IPS-NIHi7 (cell line): ENCODE measurements at regions not wholly inside any gene's neighbourhood (a gene's known extent, or its start where the extent isn't known, plus 50 kb on each side); places are given as distances from the start of the nearest gene placed in this dataset.
"Not testable (repeated sequence)": the region's sequence is repeated elsewhere in the genome, so short reads cannot be mapped to it uniquely, and the experiment has no call there.

Experiments used
- DNase-seq: peaks from one replicate; pipeline ENCODE4 v3.0.0; 2012; ENCODE audit warnings: mixed read lengths; ENCODE audit errors: extremely low spot score

DNA sequence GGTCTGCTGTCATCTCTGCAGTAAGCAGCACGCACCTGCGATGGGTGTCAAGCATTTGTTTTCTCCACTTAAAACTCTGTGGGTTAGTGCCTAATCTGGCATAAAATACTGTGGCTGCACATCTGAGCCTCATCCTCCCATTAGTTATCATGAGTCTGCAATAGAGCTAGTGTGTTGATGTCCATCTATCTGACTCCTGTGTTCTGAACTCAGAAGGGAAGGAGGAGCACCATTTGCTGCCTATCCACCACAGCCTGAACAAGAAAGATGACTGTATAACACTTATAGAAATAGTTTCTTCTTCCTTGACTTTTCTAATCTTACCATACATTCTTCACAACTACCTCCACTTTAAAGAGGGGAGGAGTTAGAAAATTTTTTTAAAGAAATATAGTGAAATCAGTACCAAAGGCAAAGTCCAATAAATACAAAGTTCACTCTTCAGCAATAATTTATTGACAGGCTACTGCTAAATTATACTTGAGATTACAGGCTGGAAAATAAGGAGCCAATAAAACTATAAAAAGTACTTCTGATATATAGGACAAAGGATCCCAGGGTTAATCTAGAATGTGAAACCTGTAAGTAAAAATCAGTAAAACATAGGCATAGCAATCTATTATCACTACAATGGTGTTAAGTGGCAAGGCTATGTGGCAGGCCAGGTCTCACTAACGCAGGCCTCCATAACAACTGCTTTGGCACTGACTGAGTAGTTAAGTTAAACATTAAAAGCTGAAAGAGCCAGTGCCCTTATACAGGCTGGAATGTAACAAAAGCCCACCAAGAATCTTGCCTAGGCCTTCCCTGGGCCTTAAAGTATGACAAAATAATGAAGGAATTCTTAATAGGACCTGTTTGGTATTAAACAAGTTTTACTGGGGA is 70.2 kb downstream of the LGALS9C start:
- DNase-seq: not testable (repeated sequence)

DNA sequence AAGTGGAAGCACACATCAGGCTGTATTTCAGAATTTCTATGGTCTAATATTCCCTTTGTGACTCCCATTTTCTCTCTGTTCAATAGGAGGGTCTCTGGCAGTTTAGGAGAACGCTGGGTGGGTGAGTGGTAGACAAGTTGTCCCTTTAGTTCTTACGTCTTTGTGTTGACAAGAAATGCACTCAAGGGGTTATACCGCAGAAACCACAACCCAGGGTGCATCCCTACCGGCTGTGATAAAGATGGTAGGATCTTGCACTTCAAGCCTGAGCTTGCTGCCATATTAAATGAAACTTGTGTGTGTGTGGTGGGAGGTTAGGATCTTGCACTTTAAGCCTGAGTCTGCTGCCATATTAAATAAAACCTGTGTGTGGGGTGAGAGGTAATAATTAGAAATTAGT is 80.5 kb downstream of the LGALS9C start:
- not testable (repeated sequence) for DNase-seq

DNA sequence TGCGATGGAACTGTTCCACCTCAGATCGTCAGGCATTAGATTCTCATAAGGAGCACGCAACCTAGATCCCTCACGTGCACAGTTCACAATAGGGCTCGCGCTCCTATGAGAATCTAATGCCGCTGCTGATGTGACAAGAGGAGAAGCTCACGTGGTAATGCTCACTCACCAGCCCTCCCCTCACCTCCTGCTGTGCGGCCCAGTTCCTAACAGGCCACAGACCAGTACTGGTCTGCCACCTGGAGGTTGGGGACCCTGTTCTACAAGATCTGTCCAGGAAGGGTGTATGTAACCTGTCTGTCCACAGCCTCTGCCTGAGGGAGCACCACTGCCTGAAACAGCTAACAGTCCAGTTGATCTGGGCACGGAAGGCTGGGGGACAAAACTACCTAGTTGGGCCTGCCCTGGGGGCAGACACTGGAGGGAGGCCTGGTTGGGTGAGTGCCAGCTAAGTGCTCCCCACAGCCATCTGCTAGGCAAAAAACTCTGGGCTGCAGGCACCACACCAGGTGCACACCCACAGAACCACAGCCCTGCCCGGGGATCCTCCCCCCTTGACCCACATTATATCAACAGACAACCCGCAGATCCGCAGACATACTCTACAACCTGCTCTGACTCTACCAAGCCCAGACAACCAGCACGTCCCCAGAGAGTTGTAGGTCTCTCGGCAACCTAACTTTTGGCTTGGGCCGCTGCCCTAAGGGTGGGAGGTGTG is 80.7 kb downstream of the TBC1D28 start:
- not testable (repeated sequence) for DNase-seq

DNA sequence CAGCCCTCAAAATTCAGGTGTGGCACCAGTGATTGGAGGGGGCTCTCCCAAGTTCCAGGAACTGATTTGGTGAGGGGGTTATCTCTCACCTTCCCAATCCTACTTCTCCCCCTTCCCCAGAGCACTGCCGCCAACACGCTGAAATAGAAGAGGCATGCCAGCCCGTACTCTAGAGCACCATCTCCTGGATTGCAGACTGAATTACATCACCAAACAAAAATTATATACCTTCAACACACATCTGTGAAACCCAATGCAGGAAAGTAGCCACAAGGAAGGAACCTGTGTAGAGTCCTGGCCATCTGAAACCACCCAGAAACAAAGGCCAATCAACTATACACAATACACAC is 80.1 kb downstream of the TBC1D28 start:
- DNase-seq: peak; percentile 28

DNA sequence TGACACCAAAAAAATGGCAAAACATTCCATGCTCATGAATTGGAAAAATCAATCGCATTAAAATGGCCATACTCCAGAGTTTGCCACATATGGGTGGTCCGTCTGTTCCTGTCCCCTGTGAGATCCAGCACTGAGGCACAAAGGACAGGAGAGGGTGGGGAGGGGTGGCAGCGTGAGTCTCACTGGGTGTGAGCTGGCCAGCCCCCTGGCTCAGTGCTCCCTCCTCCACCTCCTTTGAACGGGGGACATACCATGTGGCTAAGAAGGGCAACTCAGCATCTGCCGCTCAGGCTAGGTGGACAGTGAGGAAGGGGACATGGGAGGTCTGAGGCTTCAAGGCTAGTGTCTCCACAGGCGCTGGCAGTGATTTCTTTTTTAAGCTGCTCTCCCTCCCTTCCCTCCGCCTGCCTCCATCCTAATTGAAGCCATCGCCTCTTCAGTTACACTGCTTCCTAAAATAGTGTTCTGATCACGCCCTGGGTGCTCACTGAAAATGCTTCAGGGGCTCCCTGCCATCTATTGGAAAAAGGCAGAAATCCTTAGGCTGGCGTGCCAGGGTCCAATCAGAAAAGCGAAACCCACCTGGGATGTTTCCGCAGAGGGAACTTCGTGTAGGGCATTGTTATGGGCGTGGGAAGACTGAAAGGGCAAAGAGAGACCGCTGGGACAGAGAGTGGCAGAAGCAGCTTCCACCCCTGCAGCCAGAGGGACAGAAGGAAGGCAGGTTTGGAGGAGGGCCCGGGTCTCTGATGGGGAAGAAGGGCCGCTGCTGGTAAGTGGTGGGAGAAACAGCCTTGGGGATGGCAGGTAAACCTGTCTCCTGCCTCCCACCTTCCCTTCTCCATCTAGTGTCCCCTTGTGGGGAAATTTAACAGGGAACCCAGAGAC is 75.8 kb downstream of the TBC1D28 start:
- peak; percentile 7 for DNase-seq

DNA sequence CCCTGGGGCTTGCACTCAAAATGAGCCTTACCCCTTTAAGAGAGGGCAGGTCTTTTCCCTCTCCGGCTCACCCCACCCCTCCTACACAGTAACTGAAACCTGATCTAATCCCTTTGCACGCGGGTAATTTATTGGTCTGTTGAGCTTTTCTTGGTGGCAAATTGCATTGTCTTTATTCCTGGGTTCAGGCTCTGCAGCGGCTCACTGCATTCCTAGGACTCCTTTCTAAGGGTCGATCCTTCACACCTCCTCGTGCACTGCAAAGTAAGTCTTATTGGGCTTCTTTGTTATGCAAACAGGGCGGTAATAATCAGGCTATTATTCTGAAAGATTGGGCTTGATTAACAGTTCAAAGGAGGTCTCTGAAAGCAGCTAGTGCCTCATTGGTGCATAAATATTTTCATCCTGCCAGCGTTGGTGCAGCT is 74.7 kb downstream of the TBC1D28 start:
- not testable (repeated sequence) for DNase-seq

DNA sequence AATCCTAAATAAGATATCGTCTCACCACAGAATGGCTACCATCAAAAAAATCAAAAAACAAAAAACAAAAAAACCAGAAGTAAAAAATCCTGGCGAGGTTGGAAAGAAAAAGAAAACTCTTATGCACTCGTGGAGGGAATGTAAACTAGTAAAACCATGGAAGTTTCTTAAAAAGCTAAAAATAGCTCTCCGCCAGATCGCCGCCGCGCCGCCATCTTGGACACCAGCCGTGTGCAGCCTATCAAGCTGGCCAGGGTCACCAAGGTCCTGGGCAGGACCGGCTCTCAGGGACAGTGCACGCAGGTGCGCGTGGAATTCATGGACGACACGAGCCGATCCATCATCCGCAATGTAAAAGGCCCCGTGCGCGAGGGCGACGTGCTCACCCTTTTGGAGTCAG is 71.7 kb downstream of the TBC1D28 start:
- not testable (repeated sequence) for DNase-seq

DNA sequence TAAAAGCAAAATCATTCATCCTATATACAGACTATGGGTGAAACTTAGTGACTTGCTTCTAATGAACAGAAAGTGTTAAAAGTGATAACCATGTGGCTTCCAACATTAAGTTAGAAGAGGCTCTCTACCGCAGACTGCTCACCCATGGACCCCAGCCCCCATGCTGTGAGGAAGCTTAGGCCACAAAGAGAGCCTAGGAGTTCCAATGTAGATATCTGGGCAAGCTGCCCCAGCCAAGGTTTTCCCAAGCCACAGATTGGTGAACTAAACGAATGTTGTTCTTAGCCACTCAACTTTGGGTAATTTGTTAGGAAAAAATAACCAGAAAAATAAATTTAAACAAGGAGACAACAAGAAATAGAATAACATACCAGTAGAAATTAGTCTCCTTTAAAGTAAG is 70.1 kb downstream of the TBC1D28 start:
- DNase-seq: not testable (repeated sequence)
